ENCODE measurements at regions not wholly inside any gene's neighbourhood (a gene's known extent, or its start where the extent isn't known, plus 50 kb on each side); places are given as distances from the start of the nearest gene placed in this dataset.

- TF ChIP-seq GLI2 (tag by site-specific recombination; IDR thresholded peaks at IDR 0.05; ENCODE audit: borderline replicate concordance, low read depth) = no peak
- no peak for TF ChIP-seq ZNF585B (tag by site-specific recombination; IDR thresholded peaks at IDR 0.05)
- no peak for TF ChIP-seq ZNF148 (tag by site-specific recombination; IDR thresholded peaks at IDR 0.05; ENCODE audit: borderline replicate concordance)
- TF ChIP-seq ZNF639 (tag by site-specific recombination; IDR thresholded peaks at IDR 0.05) = no peak
- no peak for TF ChIP-seq ZNF202 (tag by site-specific recombination; IDR thresholded peaks at IDR 0.05; ENCODE audit: borderline replicate concordance)
- no peak for TF ChIP-seq ZNF843 (tag by site-specific recombination; IDR thresholded peaks at IDR 0.05)
- TF ChIP-seq ZNF302 (tag by site-specific recombination; IDR thresholded peaks at IDR 0.05; ENCODE audit: low read depth) = no peak
- TF ChIP-seq ZNF707 (tag by site-specific recombination; IDR thresholded peaks at IDR 0.05) = no peak
- no peak for TF ChIP-seq ZNF214 (tag by site-specific recombination; IDR thresholded peaks at IDR 0.05; ENCODE audit: borderline replicate concordance)
- no peak for TF ChIP-seq ZNF623 (tag by site-specific recombination; IDR thresholded peaks at IDR 0.05)
- TF ChIP-seq GLIS2 (tag by site-specific recombination; IDR thresholded peaks at IDR 0.05) = no peak
- no peak for TF ChIP-seq ZNF610 (tag by site-specific recombination; IDR thresholded peaks at IDR 0.05; ENCODE audit: borderline replicate concordance)
- no peak for TF ChIP-seq ZNF391 (tag by site-specific recombination; IDR thresholded peaks at IDR 0.05; ENCODE audit: borderline replicate concordance, low read depth)
- no peak for TF ChIP-seq ZBTB44 (tag by site-specific recombination; IDR thresholded peaks at IDR 0.05)
- TF ChIP-seq ZNF692 (tag by site-specific recombination; IDR thresholded peaks at IDR 0.05) = no peak
- Histone ChIP-seq H3K36me3 (ENCODE audit: control insufficient read depth in 2 of 2, insufficient read depth in 1 of 2, low read length in 2 of 2) (no peaks in the 10 kb centered on the region), H3K4me1 (ENCODE audit: control insufficient read depth, insufficient read depth, low read length) (no peaks in the 10 kb centered on the region), H3K9me3 (ENCODE audit: control insufficient read depth, insufficient read depth, low read depth, low read length) (no peaks in the 10 kb centered on the region), H3K4me3 (ENCODE audit: low read depth, low read length) (no peak overlapping the region), H3K27ac (ENCODE audit: extremely low read depth, low read depth, low read length) (no peak overlapping the region)
- ChIA-PET POLR2A (no interaction called here), CTCF (interaction anchor here (0.8 kb wide), 1 partner anchor 146 kb away, joined by 3 read pairs; no protein-coding TSS in a partner anchor)
Observed at GRCh38 chr9:89807101-89807395, 202.2 kb downstream of the GADD45G start.

GRCh38 chr9:89807682-89808075, 202.9 kb downstream of the GADD45G start:
- H3K9me3 ChIP-seq (ENCODE audit: control insufficient read depth, insufficient read depth, low read depth, low read length) = no peaks in the 10 kb centered on the region
- CTCF ChIA-PET = no interaction called here
- POLR2A ChIA-PET = no interaction called here
- TF ChIP-seq ZNF169 (tag by site-specific recombination; IDR thresholded peaks at IDR 0.05) (no peak), ZNF366 (tag by site-specific recombination; conservative IDR thresholded peaks at IDR 0.05) (no peak), ZNF23 (tag by site-specific recombination; IDR thresholded peaks at IDR 0.05; ENCODE audit: borderline replicate concordance) (no peak), ZBTB48 (tag by site-specific recombination; IDR thresholded peaks at IDR 0.05) (no peak), ZNF223 (tag by site-specific recombination; IDR thresholded peaks at IDR 0.05) (no peak), ZBTB10 (tag by site-specific recombination; IDR thresholded peaks at IDR 0.05) (no peak), ZBTB8A (tag by site-specific recombination; IDR thresholded peaks at IDR 0.05) (no peak), ZNF510 (tag by site-specific recombination; IDR thresholded peaks at IDR 0.05; ENCODE audit: insufficient replicate concordance) (no peak)

More at GRCh38 chr9:89807682-89808075, 202.9 kb downstream of the GADD45G start:
- no peak overlapping the region for H3K4me3 ChIP-seq (ENCODE audit: low read depth, low read length)
- no peaks in the 10 kb centered on the region for H3K4me1 ChIP-seq (ENCODE audit: control insufficient read depth, insufficient read depth, low read length)
- no peaks in the 10 kb centered on the region for H3K36me3 ChIP-seq (ENCODE audit: control insufficient read depth in 2 of 2, insufficient read depth in 1 of 2, low read length in 2 of 2)
- H3K27ac ChIP-seq (ENCODE audit: extremely low read depth, low read depth, low read length) = no peak overlapping the region
